ENCODE measurements at regions not wholly inside any gene's neighbourhood (a gene's known extent, or its start where the extent isn't known, plus 50 kb on each side); places are given as distances from the start of the nearest gene placed in this dataset.
"Not testable (repeated sequence)": the region's sequence is repeated elsewhere in the genome, so short reads cannot be mapped to it uniquely, and the experiment has no call there.

DNA sequence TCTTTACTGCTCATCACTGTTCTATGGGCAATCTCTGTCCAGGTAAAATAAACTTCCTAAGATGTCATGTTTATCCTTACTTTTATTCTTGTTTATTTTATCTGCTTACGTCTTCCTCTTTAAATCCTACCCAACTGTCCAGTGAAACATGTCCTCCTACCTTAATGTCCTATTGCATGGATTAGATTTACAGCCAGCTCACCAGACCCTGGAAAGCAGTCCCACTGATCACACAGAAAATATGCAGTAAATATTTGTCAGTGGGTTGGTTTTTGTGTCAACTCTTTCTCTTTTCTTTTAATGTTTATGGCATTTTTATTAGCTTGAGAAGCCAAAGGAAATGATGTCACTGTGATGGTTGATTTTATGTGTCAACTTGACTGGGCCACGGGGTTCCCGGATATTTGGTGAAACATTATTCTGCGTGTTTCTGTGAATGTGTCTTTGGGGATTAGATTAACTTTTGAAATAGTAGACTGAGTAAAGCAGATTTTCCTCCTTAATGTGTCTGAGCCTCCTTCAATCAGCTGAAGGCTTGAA is 258.3 kb downstream of the SRGAP2C start:
- intact Hi-C loops (cut with micrococcal nuclease), result no loop called here

DNA sequence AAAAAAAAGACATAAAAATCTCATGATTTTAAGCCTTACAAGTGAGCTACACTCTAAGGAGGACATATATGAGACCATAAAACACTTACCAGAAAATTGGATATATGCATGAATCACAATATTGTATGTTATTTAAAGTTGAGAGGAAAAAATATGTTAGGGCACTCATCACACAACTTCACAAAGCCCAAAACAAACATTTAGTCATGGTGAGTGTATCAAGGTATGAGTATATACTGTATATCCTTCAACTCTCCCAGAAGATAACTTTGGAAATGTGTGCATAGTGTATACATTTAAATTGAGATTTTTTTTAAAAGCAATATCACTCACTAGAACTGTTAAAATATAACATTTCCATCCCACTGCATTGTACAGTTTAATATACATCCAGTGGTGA is 259.3 kb downstream of the SRGAP2C start:
- intact Hi-C loops (cut with micrococcal nuclease), result no loop called here

DNA sequence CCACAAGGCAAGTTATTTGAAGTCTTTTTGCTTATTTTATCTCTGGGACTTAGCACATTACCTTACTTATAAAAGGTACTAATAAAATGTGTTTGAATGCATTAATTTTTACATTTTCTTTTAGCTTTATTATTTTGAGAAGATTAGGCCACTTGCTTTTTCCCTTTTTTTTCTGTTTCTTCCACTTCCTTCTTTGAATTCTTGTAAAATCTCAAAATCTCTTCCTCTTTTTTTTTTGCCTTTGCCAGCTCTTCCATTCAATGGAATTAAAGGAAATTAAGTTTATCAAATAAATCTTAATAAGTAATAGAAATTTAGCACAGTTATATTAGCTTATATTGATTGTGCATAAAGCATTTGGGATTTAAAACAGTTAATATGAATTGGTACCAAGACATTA is 260.9 kb downstream of the SRGAP2C start:
- intact Hi-C loops (cut with micrococcal nuclease), result no loop called here

DNA sequence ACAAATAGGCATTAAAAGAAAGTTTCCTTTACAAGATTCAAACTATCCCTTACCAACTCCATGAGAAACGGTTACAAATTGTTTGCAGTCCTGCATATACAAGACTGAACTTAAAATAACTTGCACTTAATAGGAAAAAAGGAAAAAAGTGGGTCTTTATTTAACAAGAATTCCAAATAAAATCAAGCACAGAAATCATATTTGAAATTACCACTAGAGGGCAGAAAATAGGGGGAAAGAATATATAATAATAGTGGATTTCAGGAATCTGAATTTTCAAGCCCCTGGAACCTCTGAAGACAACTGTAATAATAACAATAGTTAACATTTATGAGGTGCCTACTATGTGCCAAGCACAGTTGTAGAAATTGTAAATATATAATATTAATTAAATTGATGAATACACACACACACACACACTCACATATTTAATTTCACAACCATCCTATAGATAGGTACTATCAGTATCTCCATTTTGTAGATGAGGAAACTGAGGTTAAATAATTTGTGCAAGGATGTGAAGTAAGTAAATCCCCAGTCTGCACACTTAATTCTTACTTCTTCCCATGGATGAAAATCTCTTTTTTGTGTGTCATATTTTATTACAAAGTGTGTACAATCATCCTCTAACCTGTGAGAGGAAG is 262.6 kb downstream of the SRGAP2C start:
- intact Hi-C loops (cut with micrococcal nuclease), result not testable (repeated sequence)

GRCh38 chr1:121448064-121448463 is 263.3 kb downstream of the SRGAP2C start:
- intact Hi-C loops (cut with micrococcal nuclease), result not testable (repeated sequence)

GRCh38 chr1:121448851-121449250 is 264.1 kb downstream of the SRGAP2C start:
- intact Hi-C loops (cut with micrococcal nuclease), result no loop called here

GRCh38 chr1:121452484-121452883 is 267.7 kb downstream of the SRGAP2C start:
- intact Hi-C loops (cut with micrococcal nuclease), result loop anchor here (10.0 kb wide), 1 partner anchor 48 kb away; no protein-coding TSS in a partner anchor

DNA sequence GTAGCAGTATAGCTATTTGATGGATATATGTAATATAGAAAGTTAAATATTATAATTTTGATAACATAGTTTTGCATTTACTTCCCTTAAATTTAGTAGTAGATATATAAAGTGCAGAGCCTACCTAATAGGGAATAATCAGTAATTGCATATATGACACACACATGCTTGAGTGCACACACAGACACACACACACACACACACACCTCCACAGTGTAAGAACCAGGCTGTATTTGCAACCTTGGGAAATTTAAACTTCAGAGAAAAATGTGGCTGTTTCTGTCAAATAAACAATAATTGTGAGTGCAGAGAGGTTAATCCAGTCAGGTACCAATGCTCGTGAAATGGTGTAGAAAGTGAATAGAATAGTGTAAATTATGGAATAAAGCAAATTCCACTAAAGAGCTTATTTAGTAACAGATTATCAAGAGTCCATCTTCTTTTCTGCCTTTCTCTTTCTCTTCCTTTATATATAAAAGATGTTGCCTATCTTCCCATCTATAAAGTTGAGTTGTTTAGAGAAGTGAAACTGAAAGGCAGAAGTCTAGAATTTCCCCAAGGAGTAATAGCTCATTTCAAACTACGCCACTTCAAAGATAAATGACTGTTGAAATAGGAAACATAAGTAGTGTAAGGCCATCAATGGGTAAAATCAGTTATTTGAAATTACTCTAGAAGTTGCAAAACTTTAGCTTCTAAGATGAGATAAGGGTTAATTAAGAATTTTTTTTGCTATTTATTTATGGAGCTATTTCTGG is 273.7 kb downstream of the SRGAP2C start:
- intact Hi-C loops (cut with micrococcal nuclease), result loop anchor here (1.0 to 10.0 kb wide), 2 partner anchors 54 to 61 kb away; no protein-coding TSS in a partner anchor

DNA sequence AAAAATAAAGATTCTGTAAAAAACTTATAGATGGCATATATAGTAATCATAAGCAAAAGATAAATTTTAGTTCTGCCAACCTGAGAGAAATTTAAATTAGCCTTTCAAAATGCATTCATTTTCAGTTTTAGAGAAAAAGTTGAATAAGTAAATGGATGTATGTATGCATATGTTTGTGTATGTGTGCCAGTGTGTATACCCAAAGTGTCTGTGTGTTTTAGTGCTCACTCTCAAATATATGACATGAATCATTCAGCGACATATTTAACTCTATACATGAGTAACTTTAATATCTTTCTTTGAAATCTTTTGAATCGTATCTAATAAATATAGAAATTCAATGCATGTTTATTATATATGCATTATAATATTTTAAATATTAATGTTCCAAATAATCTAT is 274.5 kb downstream of the SRGAP2C start:
- intact Hi-C loops (cut with micrococcal nuclease), result loop anchor here (10.0 kb wide), 1 partner anchor 54 kb away; no protein-coding TSS in a partner anchor

GRCh38 chr1:121469395-121469794 is 284.6 kb downstream of the SRGAP2C start:
- intact Hi-C loops (cut with micrococcal nuclease), result not testable (repeated sequence)

DNA sequence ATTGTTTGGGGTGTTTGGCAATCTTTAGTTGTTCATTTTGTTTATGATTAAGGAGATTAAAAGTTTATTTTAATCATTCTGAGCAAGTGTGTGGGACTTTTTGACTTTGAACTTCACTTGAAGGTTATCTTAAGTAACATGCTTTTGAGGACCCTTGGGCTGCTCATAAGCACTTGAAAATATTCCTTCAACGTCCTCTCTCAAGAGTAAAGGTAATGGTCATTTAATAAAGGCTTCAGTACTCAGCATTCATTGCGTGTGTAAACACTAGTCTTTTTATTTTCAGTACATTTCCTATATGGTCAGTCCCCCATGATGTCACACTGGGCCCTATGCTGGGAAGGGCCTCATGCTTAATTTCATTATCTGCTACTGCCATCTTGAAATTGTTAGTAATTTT is 285.6 kb downstream of the SRGAP2C start:
- intact Hi-C loops (cut with micrococcal nuclease), result not testable (repeated sequence)

DNA sequence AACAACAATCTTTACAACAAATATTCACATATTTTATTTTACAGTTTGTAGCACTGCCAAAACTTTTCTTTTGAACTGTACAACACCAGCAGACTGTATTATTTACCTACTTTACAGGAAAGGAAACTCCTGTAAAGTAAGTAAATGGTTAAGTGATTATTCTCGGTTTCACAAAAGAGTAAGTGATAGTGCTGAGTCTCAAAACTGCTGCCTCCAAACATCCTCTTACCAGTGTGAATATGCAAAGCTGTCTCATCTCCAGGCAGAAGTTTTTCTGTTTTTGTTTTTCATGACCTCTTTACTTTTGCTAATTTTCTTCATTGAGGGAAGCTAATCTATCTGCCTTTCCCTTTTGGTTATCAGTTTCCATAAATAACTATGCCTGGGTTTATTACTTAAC is 286.7 kb downstream of the SRGAP2C start:
- intact Hi-C loops (cut with micrococcal nuclease), result no loop called here

- intact Hi-C loops (cut with micrococcal nuclease), result no loop called here
Measured at GRCh38 chr1:121472017-121472416, 287.2 kb downstream of the SRGAP2C start.

GRCh38 chr1:121483234-121483633 is 298.5 kb downstream of the SRGAP2C start:
- intact Hi-C loops (cut with micrococcal nuclease), result loop anchor here (5.0 kb wide), 1 partner anchor 34 kb away; no protein-coding TSS in a partner anchor

GRCh38 chr1:121483961-121484424 is 299.2 kb downstream of the SRGAP2C start:
- intact Hi-C loops (cut with micrococcal nuclease), result loop anchor here (5.0 kb wide), 1 partner anchor 33 kb away; no protein-coding TSS in a partner anchor

GRCh38 chr1:121494796-121495195 is 310.0 kb downstream of the SRGAP2C start:
- intact Hi-C loops (cut with micrococcal nuclease), result not testable (repeated sequence)

- intact Hi-C loops (cut with micrococcal nuclease), result not testable (repeated sequence)
Measured at GRCh38 chr1:121511455-121511854, 326.7 kb downstream of the SRGAP2C start.

- intact Hi-C loops (cut with micrococcal nuclease), result not testable (repeated sequence)
Measured at GRCh38 chr1:121511876-121512275, 327.1 kb downstream of the SRGAP2C start.

- intact Hi-C loops (cut with micrococcal nuclease), result loop anchor here (5.0 kb wide), 2 partner anchors 33 to 37 kb away; no protein-coding TSS in a partner anchor
Measured at GRCh38 chr1:121515235-121515634, 330.5 kb downstream of the SRGAP2C start.

- intact Hi-C loops (cut with micrococcal nuclease), result loop anchor here (5.0 kb wide), 2 partner anchors 34 to 36 kb away; no protein-coding TSS in a partner anchor
Measured at GRCh38 chr1:121516234-121516967, 331.6 kb downstream of the SRGAP2C start.

DNA sequence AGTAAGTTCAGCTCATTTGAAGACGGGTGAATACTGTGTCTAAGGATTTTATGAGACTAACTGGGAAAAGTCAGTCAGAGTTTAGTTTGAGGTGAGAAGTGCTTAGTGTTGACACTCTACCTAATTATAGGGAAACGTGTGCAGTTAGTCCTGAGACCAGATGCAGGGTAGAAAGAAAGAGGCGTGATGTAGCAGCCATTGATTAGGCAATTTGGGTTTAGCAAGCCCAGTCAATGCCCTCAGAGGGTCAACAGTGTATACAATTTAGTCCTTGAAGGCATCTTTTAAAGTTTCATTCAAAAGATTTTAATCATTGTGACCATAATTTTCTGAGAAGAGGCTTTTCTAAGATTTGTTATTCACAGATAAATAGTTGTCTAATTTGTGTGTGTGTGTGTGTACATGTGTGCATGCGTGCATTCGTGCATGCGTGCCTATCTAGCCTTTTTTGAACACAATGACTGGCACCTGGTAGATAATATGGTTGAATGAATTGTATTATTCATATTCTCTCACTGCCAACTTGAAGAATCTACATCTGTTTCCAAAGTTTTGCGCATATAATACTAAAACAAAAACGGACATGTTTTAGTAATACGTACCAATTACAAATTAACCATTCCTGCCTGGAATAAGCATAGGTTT is 332.9 kb downstream of the SRGAP2C start:
- intact Hi-C loops (cut with micrococcal nuclease), result loop anchor here (5.0 kb wide), 2 partner anchors 35 kb away; no protein-coding TSS in a partner anchor
